22Rv1 (cell line): ENCODE measurements at regions not wholly inside any gene's neighbourhood (a gene's known extent, or its start where the extent isn't known, plus 50 kb on each side); places are given as distances from the start of the nearest gene placed in this dataset.

ENCODE experiments used
- ZFX ChIP-seq: fragments of 450-650 bp; IDR thresholded peaks from 2 replicates; pipeline ENCODE4 v1.6.1; 2017; ENCODE audit warnings: antibody characterized with exemption, borderline replicate concordance
- TF ChIP-seq, protein P1 (sequence below): fragments of 450-650 bp; IDR thresholded peaks from 2 replicates; pipeline ENCODE4 v1.5.1; 2017; ENCODE audit warnings: mild to moderate bottlenecking

DNA sequence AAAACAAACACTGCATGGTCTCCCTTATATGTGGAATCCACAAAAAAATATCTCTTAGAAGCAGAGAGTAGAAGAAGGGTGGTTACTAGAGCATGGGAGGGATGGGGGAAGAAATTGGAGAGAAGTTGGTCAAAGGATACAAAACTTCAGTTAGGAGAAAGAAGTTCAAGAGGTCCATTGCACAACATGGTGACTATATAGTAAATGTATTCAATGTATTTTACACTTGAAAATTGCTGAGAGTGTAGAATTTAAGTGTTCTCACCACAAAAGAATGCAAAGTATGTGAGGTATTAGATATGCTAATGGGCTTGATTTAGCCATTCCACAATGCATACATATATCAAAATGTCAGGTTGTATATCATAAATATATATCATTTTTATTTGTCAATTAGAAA, 232.0 kb upstream of the CELF2 start:
- TF ChIP-seq, protein P1, sequence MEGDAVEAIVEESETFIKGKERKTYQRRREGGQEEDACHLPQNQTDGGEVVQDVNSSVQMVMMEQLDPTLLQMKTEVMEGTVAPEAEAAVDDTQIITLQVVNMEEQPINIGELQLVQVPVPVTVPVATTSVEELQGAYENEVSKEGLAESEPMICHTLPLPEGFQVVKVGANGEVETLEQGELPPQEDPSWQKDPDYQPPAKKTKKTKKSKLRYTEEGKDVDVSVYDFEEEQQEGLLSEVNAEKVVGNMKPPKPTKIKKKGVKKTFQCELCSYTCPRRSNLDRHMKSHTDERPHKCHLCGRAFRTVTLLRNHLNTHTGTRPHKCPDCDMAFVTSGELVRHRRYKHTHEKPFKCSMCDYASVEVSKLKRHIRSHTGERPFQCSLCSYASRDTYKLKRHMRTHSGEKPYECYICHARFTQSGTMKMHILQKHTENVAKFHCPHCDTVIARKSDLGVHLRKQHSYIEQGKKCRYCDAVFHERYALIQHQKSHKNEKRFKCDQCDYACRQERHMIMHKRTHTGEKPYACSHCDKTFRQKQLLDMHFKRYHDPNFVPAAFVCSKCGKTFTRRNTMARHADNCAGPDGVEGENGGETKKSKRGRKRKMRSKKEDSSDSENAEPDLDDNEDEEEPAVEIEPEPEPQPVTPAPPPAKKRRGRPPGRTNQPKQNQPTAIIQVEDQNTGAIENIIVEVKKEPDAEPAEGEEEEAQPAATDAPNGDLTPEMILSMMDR, result no peak
- TF ChIP-seq ZFX, result no peak
